Activated CD8-positive, alpha-beta memory T cell treated with anti-CD3 and anti-CD28 coated beads, Interleukin-2, amount 50 U/mL, for 1 hour (primary cell): ENCODE measurements at regions not wholly inside any gene's neighbourhood (a gene's known extent, or its start where the extent isn't known, plus 50 kb on each side); places are given as distances from the start of the nearest gene placed in this dataset.
"Not testable (repeated sequence)": the region's sequence is repeated elsewhere in the genome, so short reads cannot be mapped to it uniquely, and the experiment has no call there.

Experiments
- DNase-seq: peaks from one replicate; pipeline ENCODE4 v3.0.0-alpha.2; 2020; ENCODE audit errors: extremely low read depth

GRCh38 chr1:5766996-5767395, 225.2 kb downstream of the NPHP4 start:
- DNase-seq = not testable (repeated sequence)

DNA sequence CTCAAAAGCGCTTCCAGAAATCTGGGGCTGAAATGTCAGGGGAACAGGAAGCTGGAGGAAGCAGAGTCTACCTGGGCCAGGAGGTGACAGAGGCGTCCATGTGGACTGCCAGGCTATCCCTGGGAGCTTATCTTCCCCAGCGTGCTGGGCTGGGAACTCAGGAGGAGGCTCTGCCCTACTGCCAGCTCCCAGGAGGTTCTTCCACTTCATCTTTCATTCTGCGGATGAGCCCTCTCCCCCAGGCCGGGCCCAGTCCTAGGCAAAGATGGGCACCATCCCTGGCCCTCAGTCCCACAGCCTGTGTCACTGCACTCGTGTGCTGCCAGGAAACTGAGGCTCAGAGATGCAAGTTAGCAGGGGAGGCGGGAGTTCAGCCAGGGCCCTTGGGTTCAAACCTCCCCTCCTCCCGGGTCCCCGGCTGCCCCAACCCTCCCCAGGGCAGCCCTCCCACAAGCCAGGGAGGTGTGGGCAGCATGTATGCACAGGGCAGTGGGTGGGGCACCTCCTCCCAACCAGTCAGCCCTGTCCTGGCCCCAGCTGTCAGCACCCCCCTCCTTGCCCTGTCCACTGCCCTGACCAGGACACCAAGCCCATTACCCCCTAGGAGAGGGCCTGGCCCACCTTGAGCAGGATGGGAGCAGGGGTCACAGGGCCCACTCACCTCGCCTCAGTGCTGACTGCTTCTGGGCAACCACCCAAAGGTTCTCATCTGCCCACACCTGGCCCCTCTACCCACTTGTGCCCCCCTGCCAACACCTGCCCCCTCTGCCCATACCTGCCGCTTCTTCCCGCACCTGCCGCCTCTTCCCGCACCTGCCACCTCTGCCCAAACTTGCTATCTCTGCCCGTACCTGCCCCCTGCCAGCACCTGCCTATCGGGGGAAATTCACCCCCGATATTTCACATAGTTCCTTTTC, 226.0 kb downstream of the NPHP4 start:
- no peak for DNase-seq

GRCh38 chr1:5765483-5765882, 226.7 kb downstream of the NPHP4 start:
- no peak for DNase-seq

DNA sequence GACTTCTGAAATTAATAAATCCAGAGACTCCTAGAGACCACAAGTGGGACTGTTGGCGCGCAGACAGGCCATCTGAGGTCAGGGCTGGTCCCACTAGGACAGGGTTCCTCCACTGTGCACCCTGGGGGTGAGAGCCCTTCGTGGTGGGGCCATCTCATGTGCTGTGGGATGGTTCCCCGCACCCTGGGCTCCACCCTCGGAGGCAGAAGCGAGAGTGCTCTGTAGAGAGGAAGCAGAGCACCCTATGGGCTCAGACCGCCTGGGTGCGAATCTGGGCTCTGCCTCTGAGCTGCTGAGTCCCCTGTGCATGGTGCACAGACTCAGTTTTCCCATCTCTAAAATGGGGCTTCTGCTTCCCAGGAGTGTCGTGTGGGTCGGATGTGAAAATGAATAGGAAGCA, 227.3 kb downstream of the NPHP4 start:
- DNase-seq = no peak

DNA sequence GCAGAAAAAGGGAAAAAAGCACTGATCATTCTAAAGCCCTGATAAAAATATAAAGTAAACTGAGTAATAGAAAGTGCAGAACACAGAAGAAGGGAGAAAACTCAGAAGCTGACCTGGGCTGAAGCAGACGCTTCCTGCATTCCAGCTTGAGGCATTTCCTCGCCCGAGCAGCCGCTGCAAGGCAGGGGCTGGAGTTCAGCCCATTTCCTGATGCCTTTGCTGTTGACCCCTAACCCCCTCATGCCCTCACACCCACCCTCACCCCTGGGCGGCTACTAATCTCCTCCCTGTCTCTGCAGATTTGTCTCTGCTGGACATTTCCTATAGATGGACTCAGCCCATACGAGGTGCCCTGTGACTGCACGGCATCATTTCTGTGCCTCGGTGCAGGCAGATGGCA, 227.8 kb downstream of the NPHP4 start:
- no peak for DNase-seq

DNA sequence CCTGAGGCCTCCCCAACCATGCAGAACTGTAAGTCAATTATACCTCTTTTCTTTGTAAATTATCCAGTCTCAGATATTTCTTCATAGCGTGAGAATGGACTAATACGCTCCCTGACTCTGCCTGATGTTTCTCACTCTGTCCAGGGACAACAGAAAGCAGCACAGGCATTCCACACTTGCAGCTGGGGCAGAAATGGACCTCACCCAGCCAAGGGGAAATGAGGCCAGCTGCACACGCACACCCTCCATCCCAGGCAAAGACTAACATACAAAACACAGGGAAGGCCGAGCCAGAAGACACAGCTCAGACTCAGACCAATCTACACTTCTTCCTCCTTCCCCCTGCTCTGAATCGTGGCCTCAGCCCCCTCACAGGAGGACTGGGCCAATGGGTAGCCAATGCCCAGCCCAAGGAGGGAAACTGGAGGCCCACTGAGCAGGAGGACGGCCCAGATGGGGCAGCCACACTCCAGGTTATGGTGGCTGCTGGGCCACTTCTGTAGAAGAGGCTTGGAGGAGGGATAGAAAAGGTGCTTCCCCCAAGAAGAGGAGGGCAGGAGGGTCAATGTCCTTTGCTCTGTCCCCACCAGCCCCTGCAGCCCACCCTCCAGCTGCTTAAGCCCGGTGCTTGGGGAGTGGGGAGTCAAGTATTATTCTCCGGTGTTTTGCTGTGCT, 228.4 kb downstream of the NPHP4 start:
- DNase-seq = no peak

DNA sequence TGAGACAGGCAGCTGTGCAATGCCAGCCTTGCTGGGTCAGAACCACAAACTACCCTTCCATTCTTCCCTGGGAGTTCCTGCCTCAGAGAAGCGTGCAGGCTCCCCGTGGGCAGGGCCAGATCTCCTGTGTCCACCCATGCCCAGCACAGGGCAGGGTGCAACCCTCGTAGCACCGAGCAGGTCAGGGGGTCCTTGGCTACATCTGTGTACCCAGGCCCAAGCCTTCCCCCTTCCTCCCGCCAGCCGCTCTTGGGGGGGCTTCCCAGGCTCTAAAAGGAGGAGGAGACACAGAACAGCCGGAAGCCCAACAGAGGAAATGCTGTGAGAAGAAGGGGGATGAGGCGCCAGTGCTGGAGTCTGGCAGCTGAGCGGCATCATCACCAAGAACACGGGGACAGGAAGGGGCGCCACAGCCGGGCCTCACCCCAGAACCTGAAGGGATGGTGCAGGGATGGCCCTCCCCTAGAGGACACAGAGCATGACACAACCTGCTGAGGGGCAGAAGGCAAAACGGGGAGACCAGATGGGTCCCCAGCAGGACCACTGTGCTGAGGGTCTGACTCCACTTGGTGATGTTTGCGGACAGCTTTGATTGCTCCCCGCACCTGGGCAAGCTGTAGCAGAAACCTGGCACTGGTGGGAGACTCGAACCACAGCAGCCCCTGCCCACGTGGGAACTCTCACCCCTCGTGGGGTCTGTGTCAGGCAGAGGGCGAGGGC, 233.2 kb downstream of the NPHP4 start:
- DNase-seq = no peak

DNA sequence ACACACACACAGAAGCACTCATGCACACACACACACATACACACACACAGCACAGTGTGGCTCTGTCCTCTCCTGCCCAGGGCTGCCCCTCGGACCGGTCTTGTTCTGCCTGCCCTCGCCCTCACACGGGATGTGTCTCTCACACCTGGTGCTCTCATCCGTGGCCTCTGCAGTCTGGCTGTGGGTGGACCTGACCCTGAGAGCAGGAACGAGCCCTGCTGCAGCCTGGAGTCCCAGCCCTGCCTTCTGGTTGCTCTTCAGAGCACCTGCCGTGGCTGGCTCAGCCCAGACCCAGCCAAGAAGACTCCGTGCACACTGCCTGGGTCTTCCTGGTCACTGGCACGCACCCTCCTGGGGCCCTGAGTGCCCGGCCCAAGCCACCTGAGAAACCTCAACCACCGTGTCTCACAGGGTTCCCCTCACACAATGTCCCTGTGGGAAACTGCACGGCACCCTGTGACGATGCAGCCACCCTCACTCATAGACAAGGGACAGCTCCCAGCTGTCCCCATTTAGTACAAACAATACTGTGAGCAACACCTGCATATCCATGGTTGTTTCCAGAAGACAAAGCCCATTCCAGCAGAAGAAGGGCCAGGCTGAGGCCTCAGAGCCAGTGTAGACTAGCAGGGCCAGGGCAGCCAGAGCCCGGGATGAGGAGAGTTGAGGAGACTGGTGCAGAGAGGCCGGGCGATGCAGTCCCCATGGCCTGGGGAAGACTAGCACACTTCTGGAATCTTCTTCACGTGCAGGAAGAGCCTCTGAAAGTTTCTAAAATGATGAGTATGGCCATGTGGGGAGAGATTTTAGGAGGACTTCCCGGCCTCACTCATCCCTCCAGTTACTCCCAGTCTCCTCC, 234.0 kb downstream of the NPHP4 start:
- DNase-seq = no peak

DNA sequence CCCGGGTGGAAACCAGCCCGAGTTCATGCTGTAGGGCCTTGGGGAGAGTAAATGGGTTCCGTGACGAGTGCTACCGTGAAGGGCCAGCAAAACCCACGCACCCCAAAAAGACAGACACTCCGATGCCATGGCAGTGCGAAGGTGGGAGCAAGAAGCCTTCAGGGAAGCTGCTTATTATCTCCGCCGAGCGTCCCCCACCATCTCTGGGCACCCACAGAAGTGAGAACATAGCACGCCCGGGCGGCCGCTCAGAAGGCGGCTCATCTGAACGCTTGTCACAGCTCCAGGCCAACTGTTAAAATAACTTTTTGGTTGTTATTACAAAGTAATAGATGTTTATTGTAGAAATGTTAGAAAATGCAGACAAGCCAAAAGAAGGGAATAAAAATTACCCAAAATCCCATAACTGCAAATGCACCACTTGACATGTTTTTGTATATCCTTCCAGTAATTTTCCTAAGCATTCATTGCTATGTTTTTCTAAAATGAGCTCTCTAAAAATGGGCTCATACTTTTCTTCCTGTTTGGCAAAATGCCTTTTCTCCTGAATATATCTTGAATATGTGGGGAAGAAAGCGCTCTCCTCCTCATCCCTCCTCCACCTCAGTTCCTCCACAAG, 234.9 kb downstream of the NPHP4 start:
- no peak for DNase-seq

DNA sequence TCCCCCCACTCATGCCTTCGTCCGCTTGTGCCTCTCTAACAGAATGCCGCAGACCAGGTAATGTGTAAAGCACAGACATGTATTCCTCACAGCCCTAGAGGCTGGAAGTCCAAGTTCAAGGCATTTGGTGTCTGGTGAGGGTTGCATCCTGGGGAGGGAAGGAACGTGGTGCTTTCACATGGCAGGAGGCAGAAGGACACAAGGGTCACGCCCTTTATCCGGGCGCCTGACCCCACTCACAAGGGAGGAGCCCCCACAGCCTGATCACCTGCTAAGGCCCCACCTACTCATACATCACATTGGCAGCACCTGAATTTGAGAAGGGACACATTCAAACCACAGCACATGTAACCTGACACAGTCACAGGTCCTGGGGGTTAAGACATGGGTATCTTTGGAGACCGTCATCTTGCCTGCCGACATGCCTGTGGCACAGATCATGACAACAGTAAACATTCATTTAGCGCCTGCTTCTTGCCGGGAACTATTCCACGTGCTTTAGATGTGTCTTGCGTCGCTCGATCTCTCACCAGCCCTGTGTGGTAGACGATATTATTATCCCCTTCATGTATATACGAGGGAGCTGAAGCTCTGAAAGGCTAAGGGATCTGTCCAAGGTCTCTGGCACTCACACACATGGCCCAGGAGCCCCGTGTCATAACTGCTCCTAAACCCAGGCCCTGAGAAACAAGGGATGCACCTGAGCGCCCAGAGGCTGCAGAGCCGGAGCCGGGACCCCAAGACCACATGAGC, 235.6 kb downstream of the NPHP4 start:
- DNase-seq = no peak

DNA sequence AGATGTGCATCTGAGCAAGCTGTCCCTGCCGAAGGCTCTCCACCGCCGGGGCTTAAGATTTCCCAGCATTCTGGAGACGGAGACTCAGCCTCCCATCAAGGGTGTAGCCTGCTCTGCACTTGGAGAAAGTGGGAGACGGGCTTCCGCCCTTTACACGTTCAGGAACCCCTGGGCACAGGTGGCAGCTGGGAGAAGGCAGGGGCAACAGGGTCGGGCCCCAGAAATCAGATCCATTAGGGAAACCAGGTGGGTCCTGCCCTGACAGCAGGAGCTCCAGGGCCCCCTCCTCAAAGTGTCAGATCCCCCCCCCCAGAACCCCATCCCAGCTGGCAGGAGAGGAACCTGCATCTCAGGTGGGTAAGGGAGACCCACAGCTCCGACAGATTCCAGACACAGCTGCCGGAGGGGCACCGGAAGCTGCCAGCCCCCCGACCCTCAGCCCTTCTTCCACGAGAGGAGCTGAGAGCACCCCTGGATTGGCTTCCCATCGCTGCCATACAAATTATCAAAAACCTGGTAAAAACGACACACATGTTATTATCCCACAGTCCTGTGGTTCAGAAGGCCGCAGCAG, 236.6 kb downstream of the NPHP4 start:
- DNase-seq = no peak

DNA sequence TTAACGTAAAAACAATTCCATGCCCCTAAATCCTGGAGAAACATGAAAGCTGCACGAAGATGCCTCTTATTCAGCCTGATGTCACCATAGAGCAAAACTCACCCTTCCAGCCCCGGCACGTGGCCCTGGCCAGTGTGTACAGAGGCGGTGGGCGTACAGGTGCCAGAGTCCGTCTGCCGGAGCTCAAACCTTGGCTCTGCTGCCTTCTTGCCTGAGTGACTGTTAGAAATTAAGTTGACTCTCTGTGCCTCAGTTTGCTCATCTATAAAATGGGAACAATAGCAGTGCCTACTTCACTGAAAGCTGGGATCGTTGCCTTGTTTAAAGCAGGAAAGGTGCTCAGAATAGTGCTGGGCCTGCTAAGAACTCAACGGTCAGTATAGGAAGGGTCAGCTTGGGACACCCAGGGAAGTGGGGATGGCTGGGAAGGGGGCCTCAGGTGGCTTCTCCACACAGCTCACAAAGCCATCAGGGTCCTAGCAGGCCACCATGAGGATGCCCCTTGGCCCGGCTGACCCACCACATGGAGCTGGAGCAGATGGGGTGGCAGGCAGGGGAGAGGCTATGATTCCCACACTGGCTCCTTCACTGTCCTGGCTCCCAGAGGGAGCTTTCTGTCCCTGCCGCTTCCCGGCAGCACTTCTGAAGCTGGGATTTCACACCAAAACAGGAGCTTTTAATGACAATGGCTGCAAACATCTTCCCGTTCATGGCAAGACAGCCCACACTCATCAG, 237.2 kb downstream of the NPHP4 start:
- DNase-seq = no peak

GRCh38 chr1:5753549-5754421, 238.4 kb downstream of the NPHP4 start:
- no peak for DNase-seq

DNA sequence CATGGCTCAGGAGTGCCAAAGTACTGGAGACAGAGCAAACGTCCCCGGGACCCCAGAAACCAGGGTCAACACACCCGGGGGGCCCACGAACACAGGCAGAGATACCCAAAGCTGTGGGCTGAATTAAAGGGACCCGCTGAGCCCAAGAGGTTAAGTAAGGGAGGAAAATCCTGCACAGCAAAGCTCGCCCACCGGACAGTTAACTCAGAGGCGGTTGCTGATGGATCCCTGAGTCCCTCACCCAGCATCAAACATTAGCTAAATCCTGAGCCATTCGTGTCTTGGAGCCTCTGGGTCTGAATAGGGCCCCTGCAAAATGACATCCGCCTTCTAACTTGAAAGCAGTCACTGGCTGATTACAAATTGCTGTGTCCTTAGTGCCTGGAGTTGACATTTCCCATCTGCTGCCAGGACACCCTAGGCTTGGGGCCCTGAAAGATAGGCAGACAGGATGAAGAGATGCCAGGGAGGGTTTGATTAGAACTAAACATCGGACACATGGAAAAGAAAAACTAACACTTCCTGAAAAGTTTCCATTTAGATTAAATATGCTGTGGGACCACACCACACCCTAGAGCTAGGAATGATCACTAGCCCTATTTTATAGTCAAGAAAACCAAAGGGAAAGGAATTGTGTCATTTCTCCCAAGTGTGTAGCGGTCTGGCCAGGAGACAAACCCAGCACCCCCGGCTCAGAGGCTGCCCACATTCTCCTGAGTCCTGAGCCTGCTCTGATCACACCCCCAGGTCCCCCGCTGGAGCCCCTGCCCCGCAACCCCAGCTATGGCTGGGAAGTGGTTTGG, 239.3 kb downstream of the NPHP4 start:
- no peak for DNase-seq

DNA sequence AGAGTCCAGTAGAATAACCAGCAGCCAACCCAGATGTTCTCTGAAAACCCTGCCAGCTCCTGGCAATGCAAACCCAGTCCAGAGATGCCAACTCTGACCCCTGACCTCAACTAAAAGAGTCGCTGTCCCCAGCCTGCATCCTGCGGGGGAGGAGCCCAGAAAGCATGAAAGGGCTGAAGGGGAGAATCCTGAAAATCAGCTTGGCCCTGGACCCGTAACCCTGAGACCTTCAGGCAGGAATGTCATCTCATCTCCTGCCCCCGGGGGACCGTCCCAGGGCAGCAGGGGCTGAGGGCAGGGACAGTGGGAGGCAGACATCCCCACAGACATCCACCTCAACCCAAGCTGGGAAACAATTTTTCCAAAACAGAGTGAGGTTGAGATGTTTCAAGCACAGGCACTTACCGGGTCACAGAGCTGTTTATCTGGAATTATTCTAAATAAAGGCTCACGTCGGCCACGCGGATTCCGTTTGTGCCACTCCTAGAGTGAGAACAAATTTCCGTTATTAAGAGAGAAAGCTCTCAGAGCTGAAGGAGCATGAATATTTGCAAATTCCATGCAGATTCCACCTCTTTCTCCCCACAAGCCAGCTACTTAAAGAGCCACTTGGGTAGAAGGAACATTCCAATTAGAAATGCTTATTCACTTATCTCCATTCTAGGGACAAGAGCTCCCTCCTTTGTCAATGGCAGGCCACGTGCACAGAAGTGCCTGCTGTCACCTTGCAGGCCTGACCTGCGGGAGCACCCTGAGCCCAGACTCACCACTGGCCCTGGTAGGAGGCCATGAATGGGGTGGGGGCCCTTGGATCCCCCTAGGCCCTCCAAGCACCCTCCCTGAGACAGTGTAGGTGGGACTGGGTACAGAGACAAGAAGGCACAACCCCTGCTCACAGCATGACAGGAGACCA, 240.1 kb downstream of the NPHP4 start:
- no peak for DNase-seq

GRCh38 chr1:5751163-5751540, 241.1 kb downstream of the NPHP4 start:
- DNase-seq = no peak
